ENCODE measurements at regions not wholly inside any gene's neighbourhood (a gene's known extent, or its start where the extent isn't known, plus 50 kb on each side); places are given as distances from the start of the nearest gene placed in this dataset.

GRCh38 chr16:47885489-47885888, 270.3 kb downstream of the ABCC12 start:
- Histone ChIP-seq H3K27me3 (ENCODE audit: control insufficient read depth, insufficient read depth, low read length) (peaks cover 5% of the 10 kb centered on the region), H3K27ac (ENCODE audit: low read depth, low read length) (no peak overlapping the region), H3K4me3 (ENCODE audit: low read depth, low read length) (no peak overlapping the region), H3K9me3 (ENCODE audit: control insufficient read depth, insufficient read depth, low read length) (no peaks in the 10 kb centered on the region)
- CTCF ChIA-PET, result interaction anchor here (0.6 kb wide), 1 partner anchor 596 kb away, joined by 13 read pairs; no protein-coding TSS in a partner anchor
- no peak for TF ChIP-seq CTCF (IDR thresholded peaks at IDR 0.05; ENCODE audit: low read depth, low read length)
- DNase-seq (ENCODE audit: low read depth, low spot score), result no peak
- POLR2A ChIA-PET, result interaction anchor here (0.7 kb wide), 1 partner anchor 38 kb away, joined by 3 read pairs; no protein-coding TSS in a partner anchor

DNA sequence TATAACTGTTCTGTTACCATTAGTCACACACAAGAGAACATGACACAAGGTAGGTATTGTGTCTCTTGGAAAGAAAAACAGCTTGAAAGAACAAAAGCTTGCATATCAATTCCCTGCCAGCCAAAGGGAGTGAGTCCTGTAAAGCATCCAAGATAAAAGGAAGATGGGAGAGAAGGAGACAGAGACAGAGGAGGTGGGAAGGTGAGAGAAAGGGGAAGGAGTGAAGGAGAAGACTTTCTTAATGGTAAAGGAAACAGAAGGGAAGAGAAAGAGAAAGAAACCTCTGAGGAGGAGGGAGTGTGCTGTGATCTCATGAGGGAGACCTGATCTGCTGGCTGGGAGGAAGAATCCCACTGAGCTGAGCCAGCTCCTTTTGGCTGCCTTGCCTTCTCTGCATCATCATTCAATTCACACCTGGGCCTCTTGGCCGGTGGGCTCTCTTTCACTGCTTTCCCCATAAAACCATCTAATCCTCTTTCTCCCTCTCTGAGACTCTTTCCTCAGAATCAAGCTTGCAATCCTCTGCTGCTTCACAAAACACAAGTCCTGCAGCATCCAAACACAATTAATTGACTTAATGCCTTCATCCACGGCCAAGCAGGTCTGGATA, 271.6 kb downstream of the ABCC12 start:
- peaks cover 6% of the 10 kb centered on the region for H3K27me3 ChIP-seq (ENCODE audit: control insufficient read depth, insufficient read depth, low read length)
- no peaks in the 10 kb centered on the region for H3K9me3 ChIP-seq (ENCODE audit: control insufficient read depth, insufficient read depth, low read length)
- TF ChIP-seq CTCF (IDR thresholded peaks at IDR 0.05; ENCODE audit: low read depth, low read length), result no peak
- no peak overlapping the region for H3K27ac ChIP-seq (ENCODE audit: low read depth, low read length)
- ChIA-PET CTCF (interaction anchor here (0.9 kb wide), 1 partner anchor 746 kb away, joined by 3 read pairs; no protein-coding TSS in a partner anchor), POLR2A (no interaction called here)
- DNase-seq (ENCODE audit: low read depth, low spot score), result no peak
- no peak overlapping the region for H3K4me3 ChIP-seq (ENCODE audit: low read depth, low read length)

DNA sequence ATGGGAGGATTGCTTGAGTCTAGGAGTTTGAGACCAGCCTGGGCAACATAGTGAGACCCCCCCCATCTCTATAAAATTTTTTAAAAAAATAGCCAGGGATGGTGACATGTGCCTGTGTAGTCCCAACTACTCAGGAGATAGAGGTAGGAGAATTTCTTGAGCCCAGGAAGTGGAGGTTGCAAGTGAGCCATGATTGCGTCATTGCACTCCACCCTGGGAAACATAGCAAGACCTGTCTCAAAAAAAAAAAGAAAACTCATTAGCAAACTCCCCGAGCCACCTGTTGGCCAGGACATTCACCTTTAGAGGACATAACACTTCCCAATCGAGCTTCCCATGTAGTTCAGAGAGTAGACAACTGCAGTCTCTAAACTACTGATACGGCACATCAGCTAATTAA, 274.2 kb downstream of the ABCC12 start:
- Histone ChIP-seq H3K27me3 (ENCODE audit: control insufficient read depth, insufficient read depth, low read length) (peaks cover 6% of the 10 kb centered on the region), H3K27ac (ENCODE audit: low read depth, low read length) (no peak overlapping the region), H3K4me3 (ENCODE audit: low read depth, low read length) (no peak overlapping the region), H3K9me3 (ENCODE audit: control insufficient read depth, insufficient read depth, low read length) (no peaks in the 10 kb centered on the region)
- no peak for DNase-seq (ENCODE audit: low read depth, low spot score)
- ChIA-PET CTCF (no interaction called here), POLR2A (no interaction called here)
- TF ChIP-seq CTCF (IDR thresholded peaks at IDR 0.05; ENCODE audit: low read depth, low read length), result no peak

- Histone ChIP-seq H3K9me3 (ENCODE audit: control insufficient read depth, insufficient read depth, low read length) (no peaks in the 10 kb centered on the region), H3K4me3 (ENCODE audit: low read depth, low read length) (no peak overlapping the region), H3K27ac (ENCODE audit: low read depth, low read length) (no peak overlapping the region), H3K27me3 (ENCODE audit: control insufficient read depth, insufficient read depth, low read length) (peaks cover 6% of the 10 kb centered on the region)
- ChIA-PET POLR2A (no interaction called here), CTCF (no interaction called here)
- no peak for TF ChIP-seq CTCF (IDR thresholded peaks at IDR 0.05; ENCODE audit: low read depth, low read length)
- no peak for DNase-seq (ENCODE audit: low read depth, low spot score)
These were observed 275.1 kb downstream of the ABCC12 start for GRCh38 chr16:47880653-47881052.

DNA sequence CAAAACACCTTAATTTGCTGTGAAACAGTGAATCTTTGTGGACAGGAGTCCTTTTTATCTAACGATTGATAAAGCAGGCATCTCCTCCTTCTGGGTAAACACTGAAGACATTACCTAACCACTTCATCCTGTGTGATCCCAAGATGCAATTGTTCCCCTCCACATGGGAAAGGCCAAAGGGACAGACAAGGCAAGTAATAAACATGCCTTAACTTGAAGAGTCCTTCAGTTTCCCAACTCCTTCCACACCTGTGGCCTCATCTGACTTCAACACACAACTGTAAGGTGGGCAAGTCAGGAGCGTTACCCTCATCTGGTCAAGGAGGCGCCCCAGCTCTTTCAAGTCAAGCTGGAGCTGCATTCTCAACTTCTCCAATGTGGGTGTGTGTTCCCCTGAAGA, 278.6 kb downstream of the ABCC12 start:
- H3K27me3 ChIP-seq (ENCODE audit: control insufficient read depth, insufficient read depth, low read length), result peaks cover 2% of the 10 kb centered on the region
- H3K9me3 ChIP-seq (ENCODE audit: control insufficient read depth, insufficient read depth, low read length), result no peaks in the 10 kb centered on the region
- no peak overlapping the region for H3K27ac ChIP-seq (ENCODE audit: low read depth, low read length)
- CTCF ChIA-PET, result no interaction called here
- TF ChIP-seq CTCF (IDR thresholded peaks at IDR 0.05; ENCODE audit: low read depth, low read length), result no peak
- no peak overlapping the region for H3K4me3 ChIP-seq (ENCODE audit: low read depth, low read length)
- DNase-seq (ENCODE audit: low read depth, low spot score), result no peak
- POLR2A ChIA-PET, result no interaction called here
